NCI-H69 (cell line): ENCODE measurements at regions not wholly inside any gene's neighbourhood (a gene's known extent, or its start where the extent isn't known, plus 50 kb on each side); places are given as distances from the start of the nearest gene placed in this dataset.

Source experiments
- DNase-seq: peaks from one replicate; lab custom pipeline; 2025; lab: John Stamatoyannopoulos, UW

- no peak for DNase-seq
Observed at GRCh38 chr3:117892431-117892841, 1142.2 kb downstream of the IGSF11 start.

GRCh38 chr3:117893001-117893400 lies 1141.6 kb downstream of the IGSF11 start:
- DNase-seq: no peak

- DNase-seq: peak; percentile 31
Observed at GRCh38 chr3:117893638-117894037, 1141.0 kb downstream of the IGSF11 start.

GRCh38 chr3:117898722-117899522 lies 1135.7 kb downstream of the IGSF11 start:
- DNase-seq: peak; percentile 1

GRCh38 chr3:117903226-117903625 lies 1131.4 kb downstream of the IGSF11 start:
- DNase-seq: no peak

- DNase-seq: peak; percentile 39
Observed at GRCh38 chr3:117910820-117911521, 1123.7 kb downstream of the IGSF11 start.

GRCh38 chr3:117912352-117912751 lies 1122.3 kb downstream of the IGSF11 start:
- DNase-seq: no peak

GRCh38 chr3:117914540-117915100 lies 1120.0 kb downstream of the IGSF11 start:
- no peak for DNase-seq

- DNase-seq: peak; percentile 1
Observed at GRCh38 chr3:117916839-117917238, 1117.8 kb downstream of the IGSF11 start.

- no peak for DNase-seq
Observed at GRCh38 chr3:117919621-117920020, 1115.0 kb downstream of the IGSF11 start.

- peak; percentile 5 for DNase-seq
Observed at GRCh38 chr3:117920253-117920898, 1114.3 kb downstream of the IGSF11 start.

- DNase-seq: no peak
Observed at GRCh38 chr3:117921411-117921810, 1113.2 kb downstream of the IGSF11 start.

GRCh38 chr3:117922039-117922438 lies 1112.6 kb downstream of the IGSF11 start:
- no peak for DNase-seq

GRCh38 chr3:117926819-117927218 lies 1107.8 kb downstream of the IGSF11 start:
- DNase-seq: no peak

- DNase-seq: no peak
Observed at GRCh38 chr3:117927825-117928224, 1106.8 kb downstream of the IGSF11 start.

GRCh38 chr3:117928836-117929235 lies 1105.8 kb downstream of the IGSF11 start:
- peak; percentile 23 for DNase-seq

- DNase-seq: no peak
Observed at GRCh38 chr3:117932441-117932840, 1102.2 kb downstream of the IGSF11 start.

- DNase-seq: no peak
Observed at GRCh38 chr3:117936159-117936558, 1098.5 kb downstream of the IGSF11 start.

- no peak for DNase-seq
Observed at GRCh38 chr3:117938974-117939373, 1095.7 kb downstream of the IGSF11 start.

GRCh38 chr3:117939425-117940027 lies 1095.1 kb downstream of the IGSF11 start:
- DNase-seq: no peak

- no peak for DNase-seq
Observed at GRCh38 chr3:117941015-117941414, 1093.6 kb downstream of the IGSF11 start.

GRCh38 chr3:117941756-117942155 lies 1092.9 kb downstream of the IGSF11 start:
- no peak for DNase-seq
